Cardiac fibroblast (primary cell): ENCODE measurements at regions not wholly inside any gene's neighbourhood (a gene's known extent, or its start where the extent isn't known, plus 50 kb on each side); places are given as distances from the start of the nearest gene placed in this dataset.

Experiments
- DNase-seq, 2 donors: peaks; one replicate each; pipeline versions ENCODE4 v3.0.0 to v3.0.0-alpha.2; 2010; ENCODE audit warnings: low read depth in 2 of 2
- H3K4me3 ChIP-seq, 2 donors: replicated peaks in 1 of 2; 1 replicate in 1 of 2; 2 replicates in 1 of 2; pipeline ENCODE4 v1.5.1; 2011; ENCODE audit warnings: low read depth in 2 of 2, low read length in 2 of 2, mild to moderate bottlenecking in 2 of 2, moderate library complexity in 1 of 2
- CTCF ChIP-seq: IDR thresholded peaks from one replicate; pipeline ENCODE4 v1.5.1; 2011; ENCODE audit warnings: low read depth, mild to moderate bottlenecking, low read length, inconsistent platforms

GRCh38 chr5:175579742-175580432 is 78.0 kb upstream of the HRH2 start:
- DNase-seq, result no peak
- TF ChIP-seq CTCF, result no peak
- H3K4me3 ChIP-seq, result no peak overlapping the region

- no peak overlapping the region for H3K4me3 ChIP-seq
- TF ChIP-seq CTCF, result no peak
- DNase-seq, result no peak
Measured at GRCh38 chr5:175582697-175583096, 75.2 kb upstream of the HRH2 start.

- TF ChIP-seq CTCF, result no peak
- H3K4me3 ChIP-seq, result no peak overlapping the region
- no peak for DNase-seq
Measured at GRCh38 chr5:175585567-175585966, 72.3 kb upstream of the HRH2 start.

- no peak for TF ChIP-seq CTCF
- H3K4me3 ChIP-seq, result no peak overlapping the region
- DNase-seq, result no peak
Measured at GRCh38 chr5:175588709-175589429, 69.0 kb upstream of the HRH2 start.

GRCh38 chr5:175589714-175590113 is 68.2 kb upstream of the HRH2 start:
- TF ChIP-seq CTCF, result no peak
- no peak overlapping the region for H3K4me3 ChIP-seq
- DNase-seq, result peak in 1 of 2 donors; percentile 18

GRCh38 chr5:175590471-175590881 is 67.4 kb upstream of the HRH2 start:
- H3K4me3 ChIP-seq, result no peak overlapping the region
- no peak for TF ChIP-seq CTCF
- peak; percentile 40 to 93 for DNase-seq

GRCh38 chr5:175591293-175591692 is 66.6 kb upstream of the HRH2 start:
- no peak overlapping the region for H3K4me3 ChIP-seq
- TF ChIP-seq CTCF, result no peak
- no peak for DNase-seq
